OCI-LY1 (cell line): ENCODE measurements at regions not wholly inside any gene's neighbourhood (a gene's known extent, or its start where the extent isn't known, plus 50 kb on each side); places are given as distances from the start of the nearest gene placed in this dataset.

Experiments used
- CTCF ChIP-seq: fragments of 200-600 bp; sonication (generic), shearing (Covaris generic); IDR thresholded peaks from 2 replicates; pipeline ENCODE4 v1.5.1; 2017; ENCODE audit warnings: mild to moderate bottlenecking, antibody characterized with exemption, low read length, moderate library complexity, mixed read lengths
- EZH2 ChIP-seq: fragments of 200-600 bp; sonication (generic), shearing (Covaris generic); IDR thresholded peaks from 2 replicates; pipeline ENCODE4 v1.8.0; 2017; ENCODE audit warnings: borderline replicate concordance, mixed run types, mild to moderate bottlenecking, antibody characterized with exemption, low read length, moderate library complexity, mixed read lengths

- no peak for TF ChIP-seq CTCF
- no peak for TF ChIP-seq EZH2
Observed at GRCh38 chr11:39192671-39193070, 2266.8 kb downstream of the LRRC4C start.
